ENCODE measurements at regions not wholly inside any gene's neighbourhood (a gene's known extent, or its start where the extent isn't known, plus 50 kb on each side); places are given as distances from the start of the nearest gene placed in this dataset.
A peak's percentile ranks its signal among the peaks of the same experiment; 100 is the strongest.
"Not testable (repeated sequence)": the region's sequence is repeated elsewhere in the genome, so short reads cannot be mapped to it uniquely, and the experiment has no call there.

DNA sequence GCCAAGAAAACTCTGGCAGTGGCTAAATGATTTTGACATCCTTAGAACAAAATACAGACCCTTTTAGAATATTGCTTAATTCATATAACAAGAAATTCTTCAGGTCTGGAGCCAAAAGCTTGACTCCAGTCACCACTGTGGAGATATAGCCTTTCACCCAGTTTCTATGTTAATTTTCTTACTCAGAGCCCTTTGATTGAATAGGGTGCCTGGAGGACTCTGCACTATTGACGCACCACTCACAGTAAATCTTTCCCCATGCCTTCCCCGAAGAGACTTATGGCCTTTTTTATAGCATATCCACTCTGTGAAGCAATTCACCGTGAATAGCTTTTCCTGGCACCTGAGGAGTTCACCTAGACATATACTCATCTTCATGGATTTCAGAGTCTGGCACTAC is 613.8 kb downstream of the ZWINT start:
- no peak for DNase-seq

DNA sequence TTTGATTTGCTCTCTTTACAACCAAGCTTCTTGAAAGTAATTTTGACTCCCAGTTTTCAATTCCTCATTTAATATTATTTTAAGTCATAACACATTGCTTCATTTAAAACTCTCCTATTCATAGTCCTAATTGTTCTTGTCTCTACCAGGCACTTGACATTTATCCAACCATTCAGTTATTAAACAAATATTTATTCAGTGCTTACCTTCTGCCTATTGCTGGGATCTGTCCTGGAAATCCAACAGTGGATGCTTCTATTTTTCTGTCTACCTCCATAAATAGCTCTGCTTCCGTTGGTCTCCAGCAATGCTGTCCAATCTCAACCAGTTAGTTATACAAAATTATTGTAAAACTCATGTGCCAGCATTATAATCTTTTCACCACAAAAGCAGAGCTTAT is 615.1 kb downstream of the ZWINT start:
- DNase-seq: no peak

DNA sequence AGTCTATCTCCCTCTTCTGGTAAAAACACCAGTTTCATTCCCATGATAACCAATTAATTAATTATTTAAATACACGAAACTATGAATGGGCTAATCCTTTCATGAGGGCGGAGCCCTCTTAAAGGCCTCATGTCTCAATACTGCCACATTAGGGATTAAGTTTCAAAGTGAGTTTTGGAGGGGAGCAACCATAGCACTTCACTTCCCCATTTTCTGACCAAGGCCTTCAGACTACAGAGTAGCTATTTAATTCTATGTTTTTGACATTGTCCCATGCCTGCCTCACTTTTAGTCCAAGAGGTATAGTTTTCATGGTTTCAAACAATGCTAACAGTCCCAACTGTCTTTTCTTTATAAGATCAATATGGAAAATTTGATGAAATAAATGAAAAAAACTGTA is 618.6 kb downstream of the ZWINT start:
- no peak for DNase-seq

DNA sequence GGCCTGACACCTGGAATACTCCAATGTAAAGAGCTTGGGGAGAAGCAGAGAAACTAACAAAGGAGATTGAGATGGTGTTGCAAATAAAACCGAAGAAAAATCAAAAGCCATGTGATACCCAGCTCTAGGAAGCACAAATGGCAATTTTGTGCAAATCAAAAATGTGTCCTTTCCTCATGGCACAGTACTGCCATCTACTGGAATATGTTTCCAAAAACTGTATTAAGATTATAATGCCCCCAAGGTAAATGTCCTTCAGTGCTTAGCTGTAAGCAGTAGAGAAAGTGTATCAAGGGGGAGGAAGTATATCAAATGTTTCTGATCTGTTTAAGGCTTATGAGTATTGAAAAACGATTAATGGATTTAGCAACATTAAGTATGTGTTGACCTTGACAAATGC is 620.3 kb downstream of the ZWINT start:
- not testable (repeated sequence) for DNase-seq

DNA sequence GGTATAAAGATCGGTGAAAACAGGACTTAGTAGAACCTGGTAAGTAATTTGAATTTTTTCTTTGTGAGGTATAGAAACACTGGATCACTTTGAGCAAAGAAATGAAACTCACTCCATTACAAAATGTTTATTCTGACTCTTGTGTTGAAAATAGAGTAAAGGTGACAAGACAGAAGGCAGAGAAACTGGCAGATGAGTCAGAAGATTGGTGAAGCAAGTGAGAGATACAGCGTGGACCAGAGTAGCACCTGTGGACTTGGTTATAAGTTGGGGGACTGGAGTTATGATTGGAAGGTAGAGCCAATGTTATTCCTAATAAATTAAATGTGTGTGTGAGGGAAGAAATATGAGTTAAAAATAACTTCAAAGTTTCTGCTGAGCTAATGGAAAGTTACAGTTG is 620.9 kb downstream of the ZWINT start:
- DNase-seq: no peak

DNA sequence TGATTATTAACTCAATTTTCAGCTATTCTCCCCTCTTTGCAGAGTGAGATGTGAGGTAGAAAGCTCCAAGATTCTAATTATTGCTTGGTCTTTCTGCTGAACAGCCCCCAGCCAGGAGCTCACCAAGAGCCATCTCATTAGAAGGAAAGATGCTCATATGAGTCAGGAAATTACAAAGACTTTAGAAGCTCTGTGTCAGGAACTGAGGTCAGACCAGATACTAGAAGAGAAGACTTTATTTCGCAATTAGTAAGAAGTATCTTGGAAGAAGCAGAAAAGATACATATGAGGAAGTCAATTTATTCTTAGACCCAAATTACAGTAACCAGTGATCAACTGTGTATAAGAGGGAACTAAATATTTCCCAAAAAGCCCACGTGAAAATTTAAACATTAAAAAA is 626.9 kb downstream of the ZWINT start:
- no peak for DNase-seq

DNA sequence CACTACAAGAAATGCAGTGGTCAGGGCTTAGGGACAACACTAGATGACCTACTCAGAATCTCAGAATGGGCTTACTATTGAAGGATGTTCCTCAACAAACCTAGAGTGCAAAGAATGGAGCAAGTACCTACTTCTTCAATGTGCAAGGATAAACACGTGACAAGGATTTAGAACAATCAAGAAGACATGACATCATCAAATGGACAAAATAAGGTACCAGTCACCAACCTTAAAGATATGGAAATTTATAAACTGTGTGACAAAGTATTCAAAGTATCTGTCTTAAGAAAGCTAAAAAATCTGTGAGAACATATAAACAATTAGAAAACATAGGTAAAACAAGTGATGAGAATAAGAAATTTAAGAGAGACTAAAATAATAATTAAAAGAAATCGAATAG is 656.1 kb downstream of the ZWINT start:
- no peak for DNase-seq

DNA sequence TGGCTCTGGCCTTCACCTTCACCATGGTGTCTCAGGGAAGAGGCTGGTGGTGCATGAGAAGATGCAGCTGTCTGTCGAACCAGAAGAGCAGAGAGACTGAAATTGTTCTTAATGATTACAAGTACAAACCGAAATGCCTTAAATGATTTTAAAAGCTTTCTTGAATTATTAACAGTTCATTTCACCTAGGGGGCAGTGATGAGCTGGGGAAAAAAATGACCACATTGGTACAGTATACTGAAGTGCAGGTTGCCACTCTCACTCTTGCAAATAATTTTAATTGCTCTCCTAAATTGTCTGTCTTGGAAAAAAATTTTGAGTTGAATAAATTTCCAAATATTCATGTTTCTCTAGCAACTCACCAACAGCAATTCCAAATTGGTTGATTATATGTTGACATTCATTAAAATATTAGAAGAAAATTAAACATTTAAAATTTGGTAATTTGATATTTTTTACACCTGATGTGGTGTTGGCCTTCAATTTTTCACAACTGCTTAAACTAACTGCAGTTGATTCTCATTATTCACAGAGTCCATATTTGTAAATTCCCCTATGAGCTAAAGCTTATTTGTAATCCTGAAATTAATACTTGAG is 692.6 kb downstream of the ZWINT start:
- no peak for DNase-seq

DNA sequence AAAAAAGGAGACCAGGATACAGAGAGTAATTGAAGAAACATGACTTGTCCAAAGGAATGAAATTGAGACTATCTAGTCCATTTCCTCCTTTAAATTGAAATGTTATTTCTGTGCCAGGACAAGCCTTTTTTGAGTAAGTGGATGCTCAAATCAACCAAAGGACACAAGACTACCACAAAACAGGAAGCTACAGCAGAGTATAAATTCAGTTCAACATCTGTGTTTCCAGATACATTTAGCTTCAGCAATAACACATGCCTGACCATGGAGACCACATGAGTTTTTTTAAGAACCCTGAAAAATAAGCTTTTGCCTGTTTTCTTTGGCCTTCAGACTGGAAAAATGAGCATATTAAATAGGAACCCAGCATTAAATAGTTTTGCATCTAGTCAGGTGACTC is 707.5 kb downstream of the ZWINT start:
- DNase-seq: no peak

DNA sequence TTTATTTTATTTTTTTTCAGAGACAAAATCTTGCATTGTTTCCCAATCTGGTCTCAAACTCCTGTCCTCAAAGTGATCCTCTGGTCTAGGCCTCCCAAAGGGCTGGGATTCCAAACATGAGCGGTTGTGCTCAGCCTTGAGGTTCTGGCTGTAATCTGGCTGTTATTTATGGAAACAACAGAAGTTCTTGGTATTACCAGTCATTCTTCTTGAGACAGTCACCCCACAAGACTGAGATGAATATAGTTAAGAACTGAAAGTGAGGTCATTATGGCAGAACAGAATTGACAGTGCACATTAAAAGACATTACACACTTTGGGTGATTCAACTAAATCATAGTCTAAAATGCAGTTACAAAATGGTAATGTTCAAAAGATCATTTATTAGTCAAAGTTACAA is 719.5 kb downstream of the ZWINT start:
- no peak for DNase-seq

DNA sequence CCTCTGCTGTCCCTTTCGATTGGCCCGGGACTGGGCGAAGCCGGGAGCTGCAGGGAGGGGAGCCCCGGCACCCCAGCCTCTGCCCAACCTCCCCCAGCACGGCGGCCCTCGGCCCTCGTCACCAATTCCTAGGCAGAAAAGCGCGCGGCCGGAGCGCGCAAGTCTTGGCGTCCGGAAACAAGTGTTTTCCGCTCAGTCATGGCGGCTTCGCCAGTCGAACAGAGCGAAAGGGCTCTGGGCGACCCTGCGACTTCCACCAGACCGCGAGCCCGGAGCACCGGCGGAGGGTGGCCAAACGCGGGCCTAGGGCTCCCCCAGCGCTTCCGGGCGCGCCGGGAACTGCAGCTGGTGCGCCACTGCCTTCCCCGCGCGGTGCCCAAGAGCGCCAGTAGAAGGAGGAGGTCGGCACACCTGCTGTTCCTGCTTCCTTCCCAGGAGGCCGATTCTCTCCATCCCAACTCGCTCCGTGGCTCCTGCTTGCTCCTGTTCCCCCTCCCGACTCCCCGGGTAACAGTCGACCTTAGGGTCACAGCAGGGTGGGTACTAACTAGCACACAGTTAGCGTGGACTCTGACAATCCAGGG is 729.9 kb downstream of the ZWINT start:
- DNase-seq: peak; percentile 46

DNA sequence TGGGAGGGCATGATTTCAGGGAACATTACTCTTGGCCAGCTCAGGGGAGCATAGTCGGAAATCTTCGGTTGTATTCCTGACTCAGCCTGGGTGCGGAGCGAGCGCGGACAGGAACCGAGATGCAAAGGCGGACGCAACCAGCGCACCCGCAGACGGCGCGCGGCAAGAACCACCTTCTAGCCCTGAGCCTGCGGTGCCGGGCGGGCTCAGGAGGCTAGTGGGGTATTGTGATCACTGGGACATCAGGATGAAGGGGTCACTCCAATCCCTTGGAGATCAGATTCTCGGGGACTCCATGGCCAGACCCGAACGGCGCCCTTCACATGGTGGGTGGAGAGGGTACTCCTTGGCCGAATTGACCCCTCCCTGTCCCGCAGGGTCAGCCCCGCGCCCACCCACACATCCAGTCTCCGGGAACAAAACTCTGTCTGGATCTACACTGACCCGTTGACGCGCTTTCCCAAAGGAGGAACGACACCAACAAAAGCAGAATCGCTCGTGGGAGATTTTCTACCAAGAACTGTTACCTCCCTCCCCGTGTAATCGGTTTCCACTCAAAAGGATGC is 730.5 kb downstream of the ZWINT start:
- no peak for DNase-seq

DNA sequence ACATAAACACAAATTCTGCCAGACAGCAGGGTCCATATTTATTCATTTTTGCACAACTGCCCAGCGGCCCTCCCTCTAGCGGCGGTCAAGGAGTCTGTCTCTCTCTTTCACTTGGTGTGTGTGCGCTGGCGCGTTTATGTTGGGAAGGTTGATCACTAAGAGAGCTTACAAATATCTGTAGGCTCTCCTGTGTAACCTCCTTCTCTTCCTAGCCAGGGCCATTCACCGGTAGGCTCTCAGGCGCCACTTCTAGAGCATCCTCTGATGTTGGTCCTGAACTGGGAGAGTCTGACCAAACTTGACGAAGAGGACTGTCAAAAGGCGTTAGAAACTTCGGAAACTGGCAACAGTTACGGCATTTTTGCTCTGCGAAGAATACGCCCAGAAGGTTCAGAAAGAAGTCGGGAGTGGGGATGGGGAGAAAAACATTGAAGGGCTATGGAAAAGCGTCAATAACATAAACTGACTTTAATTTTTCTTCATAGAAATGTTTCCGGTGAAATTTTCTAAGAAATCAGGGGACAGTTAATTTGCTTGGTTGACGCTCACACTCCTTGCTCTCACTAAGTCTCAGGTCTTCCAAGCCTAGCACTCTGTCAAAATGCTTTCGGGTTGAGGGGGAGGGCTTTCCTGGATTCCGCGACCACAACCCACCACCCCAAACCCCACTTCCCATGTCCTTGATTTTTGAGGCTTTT is 731.1 kb downstream of the ZWINT start:
- no peak for DNase-seq

DNA sequence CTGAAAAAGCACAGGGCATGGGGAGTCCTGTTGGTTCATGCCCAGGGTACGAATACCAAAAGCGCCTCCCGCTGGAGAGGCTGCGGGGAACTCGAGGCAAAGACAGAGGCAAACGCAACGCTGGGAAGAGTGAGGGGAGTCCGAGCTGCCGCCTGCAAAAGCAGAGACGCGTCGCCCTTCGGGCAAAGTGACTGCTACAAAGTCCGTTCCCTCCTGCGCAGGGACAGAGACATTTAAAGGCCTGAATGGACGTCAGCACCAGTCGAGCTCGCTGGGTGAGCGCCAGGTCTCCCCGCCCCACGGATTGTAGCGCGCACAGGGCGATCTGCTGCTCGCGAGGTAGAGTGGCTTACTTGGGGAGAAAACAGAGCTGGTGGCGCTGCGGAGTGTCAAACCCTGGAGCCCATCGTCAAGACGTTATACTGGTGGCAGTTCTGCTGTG is 732.8 kb downstream of the ZWINT start:
- DNase-seq: no peak

DNA sequence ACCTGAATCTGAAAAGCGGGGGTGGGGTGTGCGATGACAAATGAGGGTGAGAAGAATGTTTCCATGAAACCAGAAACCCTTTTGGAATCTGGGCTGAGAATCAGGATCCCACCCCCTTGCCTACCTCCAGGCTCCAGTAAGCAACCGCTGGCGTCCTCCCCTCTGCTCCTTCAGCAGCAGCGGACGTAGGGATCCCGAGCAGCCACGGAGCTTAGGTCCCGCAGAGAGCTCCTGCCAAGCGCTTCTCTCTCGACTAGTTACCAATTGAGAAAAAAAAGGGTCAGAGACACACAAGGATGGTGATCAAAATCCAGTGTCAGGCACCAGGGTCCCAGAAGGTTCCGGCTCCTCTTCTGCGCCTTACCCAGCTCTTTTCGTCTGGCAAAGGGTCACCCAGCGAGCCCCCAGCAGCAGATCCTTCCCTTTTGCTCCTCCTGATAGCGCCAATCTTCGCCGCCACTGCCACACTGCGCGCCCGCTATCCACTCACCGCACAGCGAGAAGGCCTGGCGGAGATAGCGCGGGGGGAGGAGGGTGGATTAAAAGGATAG is 733.5 kb downstream of the ZWINT start:
- no peak for DNase-seq

DNA sequence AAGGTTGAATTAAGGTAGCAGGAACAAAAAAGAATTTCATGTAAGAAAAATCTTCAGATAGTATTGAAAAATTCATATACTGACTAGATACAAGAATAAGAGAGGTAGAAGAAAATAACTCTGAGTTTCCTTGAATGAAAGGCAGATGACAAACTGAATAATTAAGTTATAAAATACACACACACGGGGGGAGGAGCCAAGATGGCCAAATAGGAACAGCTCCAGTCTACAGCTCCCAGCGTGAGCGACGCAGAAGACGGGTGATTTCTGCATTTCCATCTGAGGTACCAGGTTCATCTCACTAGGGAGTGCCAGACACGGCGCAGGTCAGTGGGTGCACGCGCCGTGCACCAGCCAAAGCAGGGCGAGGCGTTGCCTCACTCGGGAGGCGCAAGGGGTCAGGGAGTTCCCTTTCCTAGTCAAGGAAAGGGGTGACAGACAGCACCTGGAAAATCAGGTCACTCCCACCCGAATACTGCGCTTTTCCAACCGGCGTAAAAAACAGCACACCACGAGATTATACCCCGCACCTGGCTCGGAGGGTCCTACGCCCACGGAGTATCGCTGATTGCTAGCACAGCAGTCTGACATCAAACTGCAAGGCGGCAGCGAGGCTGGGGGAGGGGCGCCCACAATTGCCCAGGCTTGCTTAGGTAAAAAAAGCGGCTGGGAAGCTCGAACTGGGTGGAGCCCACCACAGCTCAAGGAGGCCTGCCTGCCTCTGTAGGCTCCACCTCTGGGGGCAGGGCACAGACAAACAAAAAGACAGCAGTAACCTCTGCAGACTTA is 759.2 kb downstream of the ZWINT start:
- DNase-seq: not testable (repeated sequence)

DNA sequence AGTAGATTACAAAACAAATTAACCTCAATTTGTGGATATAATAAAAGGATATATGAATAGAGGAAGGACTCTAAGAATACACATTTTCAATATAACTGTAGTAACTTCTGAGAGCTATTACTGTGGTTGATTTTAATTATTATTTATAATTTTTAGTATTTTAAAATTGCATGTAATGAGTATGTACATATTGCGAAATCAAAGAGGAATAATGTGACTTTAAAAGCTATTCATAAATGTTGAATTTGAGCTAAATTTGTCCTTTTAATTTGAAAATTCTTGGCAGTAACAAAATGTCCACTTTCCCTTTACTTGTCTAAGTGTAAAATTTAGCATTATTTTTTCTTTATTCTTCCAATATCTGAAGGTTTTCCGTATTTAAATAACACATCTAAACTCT is 750.6 kb upstream of the PCDH15 start:
- no peak for DNase-seq

DNA sequence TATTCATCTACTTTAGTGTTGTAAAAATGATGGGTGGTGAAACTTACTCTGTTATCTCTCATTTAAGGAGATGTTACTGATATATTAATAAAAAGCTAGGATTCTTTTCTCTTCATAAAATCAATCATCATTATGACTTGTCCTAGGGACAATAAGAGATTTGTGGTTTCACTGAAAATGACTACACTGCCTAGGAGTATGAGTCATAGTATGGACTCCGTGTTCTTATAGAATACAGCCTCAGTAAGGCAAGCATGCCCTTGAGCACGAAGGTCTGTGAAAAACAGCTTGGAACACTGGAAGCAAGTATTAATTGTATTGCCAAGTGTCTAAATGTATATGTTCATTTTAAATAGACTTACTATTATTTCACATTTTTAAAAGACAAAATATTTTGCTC is 749.2 kb upstream of the PCDH15 start:
- no peak for DNase-seq

DNA sequence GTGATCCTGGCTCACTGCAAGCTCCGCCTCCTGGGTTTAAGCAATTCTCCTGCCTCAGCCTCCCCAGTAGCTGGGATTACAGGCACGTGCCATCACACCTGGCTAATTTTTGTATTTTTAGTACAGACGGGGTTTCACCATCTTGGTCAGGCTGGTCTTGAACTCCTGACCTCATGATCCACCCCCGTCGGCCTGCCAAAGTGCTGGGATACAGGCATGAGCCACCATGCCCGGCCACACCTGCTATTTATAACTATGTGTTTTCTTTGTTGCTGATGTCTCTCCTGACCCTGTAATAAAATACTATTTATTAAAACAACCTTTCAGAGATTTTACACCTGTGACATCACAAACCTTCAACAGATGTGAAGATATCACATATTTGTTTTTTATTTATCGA is 736.5 kb upstream of the PCDH15 start:
- not testable (repeated sequence) for DNase-seq

DNA sequence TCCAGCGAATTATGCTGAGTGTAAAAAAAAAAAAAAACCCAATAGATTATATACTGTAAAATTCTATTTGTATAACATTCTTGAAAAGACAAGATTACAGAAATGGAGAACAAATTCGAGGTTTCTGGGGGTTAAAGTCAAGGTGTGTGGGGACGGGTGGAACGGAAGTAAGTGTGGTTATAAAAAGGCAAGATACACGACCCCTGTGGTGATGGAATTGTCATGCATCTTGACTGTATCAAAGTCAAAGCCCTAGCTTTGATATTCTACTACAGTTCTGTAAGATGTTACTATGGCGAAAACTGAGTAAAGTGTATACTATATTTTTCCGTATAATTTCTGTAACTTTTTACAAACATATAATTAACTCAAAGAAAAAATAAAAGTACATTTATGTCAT is 718.2 kb upstream of the PCDH15 start:
- DNase-seq: no peak

DNA sequence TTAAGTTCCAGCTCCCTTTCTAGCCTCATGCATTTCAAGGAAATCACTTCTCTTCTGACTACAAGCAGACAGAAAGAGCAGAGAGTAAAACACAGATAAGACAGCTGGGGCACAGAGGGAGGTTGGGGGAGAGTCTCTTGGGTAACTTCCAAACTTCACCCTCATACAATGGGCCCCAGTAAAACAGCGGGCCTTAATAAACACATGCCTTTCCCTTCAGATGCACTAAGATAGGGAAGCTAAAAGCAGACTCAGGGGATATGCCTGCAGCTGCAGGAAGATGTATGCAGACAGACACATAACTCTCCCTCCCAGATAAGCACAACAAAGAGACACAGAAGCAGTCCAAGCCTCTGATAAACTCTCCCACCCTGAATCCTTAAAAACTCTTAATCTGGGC is 717.4 kb upstream of the PCDH15 start:
- not testable (repeated sequence) for DNase-seq

DNA sequence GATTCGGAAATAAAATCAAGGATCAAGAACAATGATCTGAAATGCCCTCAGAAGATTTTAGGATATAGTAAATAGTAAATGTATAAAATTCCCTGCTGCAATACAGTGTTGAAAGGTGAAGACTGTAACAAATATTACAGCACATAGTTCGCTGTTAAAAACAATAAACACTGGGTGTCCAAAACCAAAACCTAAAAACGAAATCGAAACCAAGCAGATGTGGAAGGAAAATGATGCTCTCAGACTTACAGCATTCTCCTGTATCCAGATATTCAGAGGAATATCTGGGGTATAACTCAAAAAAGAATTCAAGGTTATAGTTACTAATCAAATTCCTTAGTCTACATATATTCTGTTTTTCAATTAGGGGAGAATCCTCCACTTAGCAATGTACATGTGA is 708.1 kb upstream of the PCDH15 start:
- DNase-seq: no peak
